HEK293 (cell line): ENCODE measurements at regions not wholly inside any gene's neighbourhood (a gene's known extent, or its start where the extent isn't known, plus 50 kb on each side); places are given as distances from the start of the nearest gene placed in this dataset.

ENCODE experiments used
- CTCF ChIA-PET: fragments of 350-600 bp; formaldehyde crosslinking; extraction: SDS; loops from one replicate; lab custom pipeline; 2021; ENCODE audit warnings: antibody characterized with exemption; lab: Yijun Ruan, JAX
- POLR2A ChIA-PET: fragments of 300-600 bp; formaldehyde crosslinking; extraction: SDS; loops from one replicate; lab custom pipeline; 2020; ENCODE audit warnings: antibody characterized with exemption, inconsistent platforms; lab: Yijun Ruan, JAX
- H3K27ac ChIP-seq: fragments of 200-500 bp; sonication (Bioruptor generic); 2 replicates; pipeline ENCODE4 v1.5.1; 2014; ENCODE audit warnings: low read depth, low read length, control low read depth, inconsistent platforms; ENCODE audit errors: extremely low read depth
- H3K36me3 ChIP-seq, 2 experiments: fragments of 200-500 bp in 1 of 2; sonication (Bioruptor generic) in 1 of 2; 1 replicate in 1 of 2; 2 replicates in 1 of 2; pipeline ENCODE4 v1.5.1; 2014 to 2017; ENCODE audit warnings: inconsistent platforms in 2 of 2, low read length in 2 of 2; ENCODE audit not compliant: control insufficient read depth in 2 of 2, insufficient read depth in 1 of 2
- H3K4me1 ChIP-seq: fragments of 200-500 bp; sonication (Bioruptor generic); 2 replicates; pipeline ENCODE4 v1.5.1; 2014; ENCODE audit warnings: mild to moderate bottlenecking, low read length, inconsistent platforms; ENCODE audit not compliant: control insufficient read depth, insufficient read depth
- H3K4me3 ChIP-seq: 2 replicates; pipeline ENCODE4 v1.5.1; 2011; ENCODE audit warnings: low read depth, mild to moderate bottlenecking, control low read depth, low read length, moderate library complexity
- H3K9me3 ChIP-seq: fragments of 200-500 bp; sonication (Bioruptor generic); 2 replicates; pipeline ENCODE4 v1.5.1; 2014; ENCODE audit warnings: low read depth, low read length, inconsistent platforms; ENCODE audit not compliant: control insufficient read depth, insufficient read depth
- IKZF3 ChIP-seq: fragments of 450-650 bp; IDR thresholded peaks from 2 replicates; pipeline ENCODE4 v1.5.0; 2018; ENCODE audit warnings: missing biosample characterization, mild to moderate bottlenecking, missing genetic modification characterization, moderate library complexity
- SP7 ChIP-seq: fragments of 450-650 bp; formaldehyde crosslinking; IDR thresholded peaks from 2 replicates; pipeline ENCODE4 v1.5.1; 2016; ENCODE audit warnings: missing biosample characterization, missing genetic modification characterization
- TRIM28 ChIP-seq: IDR thresholded peaks from 2 replicates; pipeline ENCODE4 v1.6.1; 2011; ENCODE audit warnings: low read length, control low read depth, borderline replicate concordance
- ZBTB17 ChIP-seq: fragments of 450-650 bp; formaldehyde crosslinking; IDR thresholded peaks from 2 replicates; pipeline ENCODE4 v1.5.1; 2016; ENCODE audit warnings: missing biosample characterization, missing genetic modification characterization
- ZBTB7A ChIP-seq: fragments of 450-650 bp; formaldehyde crosslinking; IDR thresholded peaks from 2 replicates; pipeline ENCODE4 v1.5.1; 2016; ENCODE audit warnings: low read depth, missing biosample characterization, missing genetic modification characterization
- ZEB2 ChIP-seq: fragments of 450-650 bp; formaldehyde crosslinking; IDR thresholded peaks from 2 replicates; pipeline ENCODE4 v1.5.1; 2016; ENCODE audit warnings: missing biosample characterization, missing genetic modification characterization
- ZNF114 ChIP-seq: fragments of 450-650 bp; formaldehyde crosslinking; IDR thresholded peaks from 2 replicates; pipeline ENCODE4 v1.5.0; 2017; ENCODE audit warnings: missing biosample characterization, missing genetic modification characterization
- ZNF121 ChIP-seq: fragments of 450-650 bp; formaldehyde crosslinking; IDR thresholded peaks from 2 replicates; pipeline ENCODE4 v1.5.1; 2016; ENCODE audit warnings: missing biosample characterization, missing genetic modification characterization
- ZNF138 ChIP-seq: fragments of 450-650 bp; formaldehyde crosslinking; IDR thresholded peaks from 2 replicates; pipeline ENCODE4 v1.5.1; 2016; ENCODE audit warnings: missing biosample characterization, missing genetic modification characterization, borderline replicate concordance
- ZNF248 ChIP-seq: fragments of 450-650 bp; formaldehyde crosslinking; IDR thresholded peaks from 2 replicates; pipeline ENCODE4 v1.5.1; 2017; ENCODE audit warnings: missing biosample characterization, missing genetic modification characterization
- ZNF311 ChIP-seq: fragments of 450-650 bp; formaldehyde crosslinking; IDR thresholded peaks from 2 replicates; pipeline ENCODE4 v1.5.1; 2017; ENCODE audit warnings: missing biosample characterization, missing genetic modification characterization, borderline replicate concordance
- ZNF404 ChIP-seq: fragments of 450-650 bp; formaldehyde crosslinking; IDR thresholded peaks from 2 replicates; pipeline ENCODE4 v1.5.1; 2017; ENCODE audit warnings: missing biosample characterization, missing genetic modification characterization
- ZNF416 ChIP-seq: fragments of 450-650 bp; formaldehyde crosslinking; IDR thresholded peaks from 2 replicates; pipeline ENCODE4 v1.5.1; 2016; ENCODE audit warnings: missing biosample characterization, missing genetic modification characterization
- ZNF423 ChIP-seq: fragments of 450-650 bp; formaldehyde crosslinking; IDR thresholded peaks from 2 replicates; pipeline ENCODE4 v1.5.1; 2016; ENCODE audit warnings: missing biosample characterization, missing genetic modification characterization
- ZNF600 ChIP-seq: fragments of 450-650 bp; formaldehyde crosslinking; IDR thresholded peaks from 2 replicates; pipeline ENCODE4 v1.5.1; 2016; ENCODE audit warnings: missing biosample characterization, missing genetic modification characterization
- ZNF621 ChIP-seq: fragments of 450-650 bp; formaldehyde crosslinking; IDR thresholded peaks from 2 replicates; pipeline ENCODE4 v1.5.1; 2017; ENCODE audit warnings: missing biosample characterization, missing genetic modification characterization
- ZNF677 ChIP-seq: fragments of 450-650 bp; IDR thresholded peaks from 2 replicates; pipeline ENCODE4 v1.5.0; 2018; ENCODE audit warnings: missing biosample characterization, mild to moderate bottlenecking, missing genetic modification characterization, moderate library complexity
- ZNF707 ChIP-seq: fragments of 450-650 bp; formaldehyde crosslinking; IDR thresholded peaks from 2 replicates; pipeline ENCODE4 v1.5.1; 2016; ENCODE audit warnings: missing biosample characterization, missing genetic modification characterization
- ZNF785 ChIP-seq: fragments of 450-650 bp; formaldehyde crosslinking; IDR thresholded peaks from 2 replicates; pipeline ENCODE4 v1.5.1; 2016; ENCODE audit warnings: missing biosample characterization, missing genetic modification characterization
- TF ChIP-seq, protein P1 (sequence below): fragments of 450-650 bp; formaldehyde crosslinking; IDR thresholded peaks from 2 replicates; pipeline ENCODE4 v1.5.1; 2017; ENCODE audit warnings: missing biosample characterization, mild to moderate bottlenecking, missing genetic modification characterization, moderate library complexity
- TF ChIP-seq, protein P2 (sequence below): fragments of 450-650 bp; formaldehyde crosslinking; IDR thresholded peaks from 2 replicates; pipeline ENCODE4 v1.5.1; 2017; ENCODE audit warnings: missing biosample characterization, missing genetic modification characterization
- TF ChIP-seq, protein P3 (sequence below): fragments of 450-650 bp; formaldehyde crosslinking; IDR thresholded peaks from 2 replicates; pipeline ENCODE4 v1.5.1; 2016; ENCODE audit warnings: missing biosample characterization, missing genetic modification characterization
- TF ChIP-seq, protein P4 (sequence below): fragments of 450-650 bp; formaldehyde crosslinking; IDR thresholded peaks from 2 replicates; pipeline ENCODE4 v1.5.1; 2016; ENCODE audit warnings: missing biosample characterization, missing genetic modification characterization
- TF ChIP-seq, protein P5 (sequence below): fragments of 450-650 bp; formaldehyde crosslinking; conservative IDR thresholded peaks from 2 replicates; pipeline ENCODE4 v1.5.1; 2016; ENCODE audit warnings: low read depth, missing biosample characterization, missing genetic modification characterization

DNA sequence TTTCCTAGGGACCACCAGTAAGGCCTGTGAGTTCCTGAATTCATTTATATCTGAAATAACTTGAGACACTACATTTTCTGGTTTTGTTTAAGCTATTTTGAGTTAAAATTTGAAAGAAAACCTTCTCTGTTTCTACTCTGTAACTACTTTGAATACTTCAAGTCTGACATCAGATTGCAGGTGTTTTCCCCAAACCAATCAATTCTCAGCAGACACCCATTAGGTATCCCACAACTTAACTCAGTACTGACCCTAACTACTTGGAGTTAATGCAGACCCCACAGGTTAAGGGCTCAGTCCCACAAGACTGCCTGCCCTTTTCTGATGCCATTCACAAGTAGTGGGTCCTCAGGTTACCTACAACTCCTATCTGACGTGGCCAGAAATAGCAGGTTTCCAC lies 1100.0 kb upstream of the SLIT2 start (continued):
- TF ChIP-seq, protein P1, sequence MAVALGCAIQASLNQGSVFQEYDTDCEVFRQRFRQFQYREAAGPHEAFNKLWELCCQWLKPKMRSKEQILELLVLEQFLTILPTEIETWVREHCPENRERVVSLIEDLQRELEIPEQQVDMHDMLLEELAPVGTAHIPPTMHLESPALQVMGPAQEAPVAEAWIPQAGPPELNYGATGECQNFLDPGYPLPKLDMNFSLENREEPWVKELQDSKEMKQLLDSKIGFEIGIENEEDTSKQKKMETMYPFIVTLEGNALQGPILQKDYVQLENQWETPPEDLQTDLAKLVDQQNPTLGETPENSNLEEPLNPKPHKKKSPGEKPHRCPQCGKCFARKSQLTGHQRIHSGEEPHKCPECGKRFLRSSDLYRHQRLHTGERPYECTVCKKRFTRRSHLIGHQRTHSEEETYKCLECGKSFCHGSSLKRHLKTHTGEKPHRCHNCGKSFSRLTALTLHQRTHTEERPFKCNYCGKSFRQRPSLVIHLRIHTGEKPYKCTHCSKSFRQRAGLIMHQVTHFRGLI, result no peak
- TF ChIP-seq, protein P2, sequence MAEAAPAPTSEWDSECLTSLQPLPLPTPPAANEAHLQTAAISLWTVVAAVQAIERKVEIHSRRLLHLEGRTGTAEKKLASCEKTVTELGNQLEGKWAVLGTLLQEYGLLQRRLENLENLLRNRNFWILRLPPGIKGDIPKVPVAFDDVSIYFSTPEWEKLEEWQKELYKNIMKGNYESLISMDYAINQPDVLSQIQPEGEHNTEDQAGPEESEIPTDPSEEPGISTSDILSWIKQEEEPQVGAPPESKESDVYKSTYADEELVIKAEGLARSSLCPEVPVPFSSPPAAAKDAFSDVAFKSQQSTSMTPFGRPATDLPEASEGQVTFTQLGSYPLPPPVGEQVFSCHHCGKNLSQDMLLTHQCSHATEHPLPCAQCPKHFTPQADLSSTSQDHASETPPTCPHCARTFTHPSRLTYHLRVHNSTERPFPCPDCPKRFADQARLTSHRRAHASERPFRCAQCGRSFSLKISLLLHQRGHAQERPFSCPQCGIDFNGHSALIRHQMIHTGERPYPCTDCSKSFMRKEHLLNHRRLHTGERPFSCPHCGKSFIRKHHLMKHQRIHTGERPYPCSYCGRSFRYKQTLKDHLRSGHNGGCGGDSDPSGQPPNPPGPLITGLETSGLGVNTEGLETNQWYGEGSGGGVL, result no peak
- TF ChIP-seq, protein P3, sequence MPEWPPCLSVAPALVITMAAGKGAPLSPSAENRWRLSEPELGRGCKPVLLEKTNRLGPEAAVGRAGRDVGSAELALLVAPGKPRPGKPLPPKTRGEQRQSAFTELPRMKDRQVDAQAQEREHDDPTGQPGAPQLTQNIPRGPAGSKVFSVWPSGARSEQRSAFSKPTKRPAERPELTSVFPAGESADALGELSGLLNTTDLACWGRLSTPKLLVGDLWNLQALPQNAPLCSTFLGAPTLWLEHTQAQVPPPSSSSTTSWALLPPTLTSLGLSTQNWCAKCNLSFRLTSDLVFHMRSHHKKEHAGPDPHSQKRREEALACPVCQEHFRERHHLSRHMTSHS, result no peak
- TF ChIP-seq ZNF785 (tag by site-specific recombination) (no peak), ZNF138 (tag by site-specific recombination) (no peak)
- TF ChIP-seq, all 188 proteins: peak for 0

DNA sequence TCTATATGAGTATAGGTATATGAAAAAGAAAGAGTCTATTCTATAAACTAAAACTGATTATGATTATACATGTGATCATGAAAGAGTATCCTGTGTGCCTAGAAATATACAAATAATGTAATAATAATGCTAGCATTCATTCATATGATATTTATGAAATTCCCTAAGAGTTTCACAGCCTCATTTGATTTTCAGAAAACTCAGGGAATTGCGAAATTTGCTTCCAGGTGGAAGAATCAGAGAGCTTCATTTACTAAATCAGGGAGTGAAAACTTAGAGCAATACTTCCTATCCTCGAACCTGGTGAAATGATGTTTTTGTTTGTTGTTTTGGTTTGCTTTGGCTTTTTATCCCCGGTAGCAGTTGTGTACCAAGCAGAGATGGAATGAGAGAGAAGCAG lies 1105.7 kb upstream of the SLIT2 start:
- no peak overlapping the region for H3K27ac ChIP-seq
- CTCF ChIA-PET, result no interaction called here

More for the DNA sequence above, 1105.7 kb upstream of the SLIT2 start:
- no peak for TF ChIP-seq ZNF416
- no peak for TF ChIP-seq IKZF3
- no peak for TF ChIP-seq ZNF707 (tag by site-specific recombination)
- TF ChIP-seq ZNF311, result no peak
- TF ChIP-seq, protein P4, sequence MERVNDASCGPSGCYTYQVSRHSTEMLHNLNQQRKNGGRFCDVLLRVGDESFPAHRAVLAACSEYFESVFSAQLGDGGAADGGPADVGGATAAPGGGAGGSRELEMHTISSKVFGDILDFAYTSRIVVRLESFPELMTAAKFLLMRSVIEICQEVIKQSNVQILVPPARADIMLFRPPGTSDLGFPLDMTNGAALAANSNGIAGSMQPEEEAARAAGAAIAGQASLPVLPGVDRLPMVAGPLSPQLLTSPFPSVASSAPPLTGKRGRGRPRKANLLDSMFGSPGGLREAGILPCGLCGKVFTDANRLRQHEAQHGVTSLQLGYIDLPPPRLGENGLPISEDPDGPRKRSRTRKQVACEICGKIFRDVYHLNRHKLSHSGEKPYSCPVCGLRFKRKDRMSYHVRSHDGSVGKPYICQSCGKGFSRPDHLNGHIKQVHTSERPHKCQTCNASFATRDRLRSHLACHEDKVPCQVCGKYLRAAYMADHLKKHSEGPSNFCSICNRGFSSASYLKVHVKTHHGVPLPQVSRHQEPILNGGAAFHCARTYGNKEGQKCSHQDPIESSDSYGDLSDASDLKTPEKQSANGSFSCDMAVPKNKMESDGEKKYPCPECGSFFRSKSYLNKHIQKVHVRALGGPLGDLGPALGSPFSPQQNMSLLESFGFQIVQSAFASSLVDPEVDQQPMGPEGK (tag by site-specific recombination), result no peak
- no peak for TF ChIP-seq ZEB2
- TF ChIP-seq SP7 (tag by site-specific recombination), result no peak
- TF ChIP-seq ZBTB17 (tag by site-specific recombination), result no peak
- no peak for TF ChIP-seq TRIM28
- TF ChIP-seq ZNF423, result no peak
- no peak for TF ChIP-seq ZNF114
- no peak for TF ChIP-seq ZNF121 (tag by site-specific recombination)
- TF ChIP-seq ZNF404 (tag by site-specific recombination), result no peak
- TF ChIP-seq ZNF621 (tag by site-specific recombination), result no peak
- no peak for TF ChIP-seq ZBTB7A (tag by site-specific recombination)
- TF ChIP-seq, protein P5, sequence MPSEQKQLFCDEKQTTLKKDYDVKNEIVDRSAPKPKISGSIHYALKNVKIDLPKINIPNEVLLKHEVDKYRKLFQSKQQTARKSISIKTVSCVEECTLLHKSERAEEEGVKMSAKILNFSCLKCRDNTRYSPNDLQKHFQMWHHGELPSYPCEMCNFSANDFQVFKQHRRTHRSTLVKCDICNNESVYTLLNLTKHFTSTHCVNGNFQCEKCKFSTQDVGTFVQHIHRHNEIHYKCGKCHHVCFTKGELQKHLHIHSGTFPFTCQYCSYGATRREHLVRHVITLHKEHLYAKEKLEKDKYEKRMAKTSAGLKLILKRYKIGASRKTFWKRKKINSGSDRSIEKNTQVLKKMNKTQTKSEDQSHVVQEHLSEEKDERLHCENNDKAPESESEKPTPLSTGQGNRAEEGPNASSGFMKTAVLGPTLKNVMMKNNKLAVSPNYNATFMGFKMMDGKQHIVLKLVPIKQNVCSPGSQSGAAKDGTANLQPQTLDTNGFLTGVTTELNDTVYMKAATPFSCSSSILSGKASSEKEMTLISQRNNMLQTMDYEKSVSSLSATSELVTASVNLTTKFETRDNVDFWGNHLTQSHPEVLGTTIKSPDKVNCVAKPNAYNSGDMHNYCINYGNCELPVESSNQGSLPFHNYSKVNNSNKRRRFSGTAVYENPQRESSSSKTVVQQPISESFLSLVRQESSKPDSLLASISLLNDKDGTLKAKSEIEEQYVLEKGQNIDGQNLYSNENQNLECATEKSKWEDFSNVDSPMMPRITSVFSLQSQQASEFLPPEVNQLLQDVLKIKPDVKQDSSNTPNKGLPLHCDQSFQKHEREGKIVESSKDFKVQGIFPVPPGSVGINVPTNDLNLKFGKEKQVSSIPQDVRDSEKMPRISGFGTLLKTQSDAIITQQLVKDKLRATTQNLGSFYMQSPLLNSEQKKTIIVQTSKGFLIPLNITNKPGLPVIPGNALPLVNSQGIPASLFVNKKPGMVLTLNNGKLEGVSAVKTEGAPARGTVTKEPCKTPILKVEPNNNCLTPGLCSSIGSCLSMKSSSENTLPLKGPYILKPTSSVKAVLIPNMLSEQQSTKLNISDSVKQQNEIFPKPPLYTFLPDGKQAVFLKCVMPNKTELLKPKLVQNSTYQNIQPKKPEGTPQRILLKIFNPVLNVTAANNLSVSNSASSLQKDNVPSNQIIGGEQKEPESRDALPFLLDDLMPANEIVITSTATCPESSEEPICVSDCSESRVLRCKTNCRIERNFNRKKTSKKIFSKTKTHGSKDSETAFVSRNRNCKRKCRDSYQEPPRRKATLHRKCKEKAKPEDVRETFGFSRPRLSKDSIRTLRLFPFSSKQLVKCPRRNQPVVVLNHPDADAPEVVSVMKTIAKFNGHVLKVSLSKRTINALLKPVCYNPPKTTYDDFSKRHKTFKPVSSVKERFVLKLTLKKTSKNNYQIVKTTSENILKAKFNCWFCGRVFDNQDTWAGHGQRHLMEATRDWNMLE, result no peak
- TF ChIP-seq ZNF248 (tag by site-specific recombination), result no peak
- no peak for TF ChIP-seq ZNF600 (tag by site-specific recombination)
- no peak for TF ChIP-seq ZNF677 (tag by site-specific recombination)
- TF ChIP-seq, all 188 proteins: peak for 0
- Histone ChIP-seq H3K36me3 (no peaks in the 10 kb centered on the region), H3K9me3 (no peaks in the 10 kb centered on the region), H3K4me1 (no peaks in the 10 kb centered on the region), H3K4me3 (no peak overlapping the region)
- POLR2A ChIA-PET, result no interaction called here
